COLO668 (cell line): ENCODE measurements at regions not wholly inside any gene's neighbourhood (a gene's known extent, or its start where the extent isn't known, plus 50 kb on each side); places are given as distances from the start of the nearest gene placed in this dataset.

ENCODE experiments used
- DNase-seq: peaks from one replicate; lab custom pipeline; 2025; ENCODE audit not compliant: unreplicated experiment; lab: John Stamatoyannopoulos, UW

- DNase-seq: no peak
Measured at GRCh38 chr1:117798550-117798949, 130.9 kb downstream of the GDAP2 start.

GRCh38 chr1:117802531-117803257, 126.7 kb downstream of the GDAP2 start:
- DNase-seq: no peak

GRCh38 chr1:117803318-117803717, 126.1 kb downstream of the GDAP2 start:
- no peak for DNase-seq

- DNase-seq: no peak
Measured at GRCh38 chr1:117809764-117810163, 119.7 kb downstream of the GDAP2 start.

GRCh38 chr1:117810553-117810952, 118.9 kb downstream of the GDAP2 start:
- DNase-seq: no peak

GRCh38 chr1:117812869-117813511, 116.4 kb downstream of the GDAP2 start:
- DNase-seq: no peak
